ENCODE measurements at regions not wholly inside any gene's neighbourhood (a gene's known extent, or its start where the extent isn't known, plus 50 kb on each side); places are given as distances from the start of the nearest gene placed in this dataset.

GRCh38 chr2:19722531-19722971, 179.2 kb downstream of the TTC32 start:
- DNase-seq (ENCODE audit: low read depth, low spot score): no peak

GRCh38 chr2:19720306-19720705, 181.5 kb downstream of the TTC32 start:
- no peak for DNase-seq (ENCODE audit: low read depth, low spot score)

GRCh38 chr2:19719540-19719939, 182.2 kb downstream of the TTC32 start:
- DNase-seq (ENCODE audit: low read depth, low spot score): no peak

GRCh38 chr2:19717446-19717845, 184.3 kb downstream of the TTC32 start:
- DNase-seq (ENCODE audit: low read depth, low spot score): no peak

- no peak for DNase-seq (ENCODE audit: low read depth, low spot score)
These were observed 186.9 kb downstream of the TTC32 start for GRCh38 chr2:19714926-19715325.

GRCh38 chr2:19712850-19713249, 188.9 kb downstream of the TTC32 start:
- no peak for DNase-seq (ENCODE audit: low read depth, low spot score)

GRCh38 chr2:19711470-19712372, 190.1 kb downstream of the TTC32 start:
- DNase-seq (ENCODE audit: low read depth, low spot score): peak; percentile 50

GRCh38 chr2:19710230-19710629, 191.6 kb downstream of the TTC32 start:
- DNase-seq (ENCODE audit: low read depth, low spot score): no peak

GRCh38 chr2:19709553-19709952, 192.2 kb downstream of the TTC32 start:
- DNase-seq (ENCODE audit: low read depth, low spot score): no peak

- no peak for DNase-seq (ENCODE audit: low read depth, low spot score)
These were observed 193.0 kb downstream of the TTC32 start for GRCh38 chr2:19708776-19709175.

- DNase-seq (ENCODE audit: low read depth, low spot score): no peak
These were observed 195.5 kb downstream of the TTC32 start for GRCh38 chr2:19706332-19706731.

- no peak for DNase-seq (ENCODE audit: low read depth, low spot score)
These were observed 199.5 kb downstream of the TTC32 start for GRCh38 chr2:19702267-19702666.

- DNase-seq (ENCODE audit: low read depth, low spot score): no peak
These were observed 200.8 kb downstream of the TTC32 start for GRCh38 chr2:19700861-19701585.

- DNase-seq (ENCODE audit: low read depth, low spot score): no peak
These were observed 204.7 kb downstream of the TTC32 start for GRCh38 chr2:19697131-19697530.

- DNase-seq (ENCODE audit: low read depth, low spot score): no peak
These were observed 206.1 kb downstream of the TTC32 start for GRCh38 chr2:19695706-19696105.

GRCh38 chr2:19691892-19692291, 209.9 kb downstream of the TTC32 start:
- DNase-seq (ENCODE audit: low read depth, low spot score): no peak

GRCh38 chr2:19690429-19690828, 211.4 kb downstream of the TTC32 start:
- DNase-seq (ENCODE audit: low read depth, low spot score): no peak

- no peak for DNase-seq (ENCODE audit: low read depth, low spot score)
These were observed 212.1 kb downstream of the TTC32 start for GRCh38 chr2:19689646-19690168.

- no peak for DNase-seq (ENCODE audit: low read depth, low spot score)
These were observed 213.7 kb downstream of the TTC32 start for GRCh38 chr2:19688059-19688458.

- no peak for DNase-seq (ENCODE audit: low read depth, low spot score)
These were observed 214.6 kb downstream of the TTC32 start for GRCh38 chr2:19687017-19687659.

- DNase-seq (ENCODE audit: low read depth, low spot score): no peak
These were observed 215.3 kb downstream of the TTC32 start for GRCh38 chr2:19686439-19686838.

- no peak for DNase-seq (ENCODE audit: low read depth, low spot score)
These were observed 216.1 kb downstream of the TTC32 start for GRCh38 chr2:19685731-19686130.
